Activated CD8-positive, alpha-beta memory T cell treated with anti-CD3 and anti-CD28 coated beads for 36 hours (primary cell): ENCODE measurements at regions not wholly inside any gene's neighbourhood (a gene's known extent, or its start where the extent isn't known, plus 50 kb on each side); places are given as distances from the start of the nearest gene placed in this dataset.
"Not testable (repeated sequence)": the region's sequence is repeated elsewhere in the genome, so short reads cannot be mapped to it uniquely, and the experiment has no call there.

Experiments
- CTCF ChIA-PET: fragments of 350-600 bp; sonication (Branson Sonifier 250); formaldehyde crosslinking; loops from one replicate; lab custom pipeline; 2021; ENCODE audit warnings: antibody characterized with exemption; lab: Charles Lee
- POLR2A ChIA-PET: fragments of 350-600 bp; sonication (Branson Sonifier 250); formaldehyde crosslinking; loops from one replicate; lab custom pipeline; 2021; ENCODE audit warnings: antibody characterized with exemption; lab: Charles Lee

DNA sequence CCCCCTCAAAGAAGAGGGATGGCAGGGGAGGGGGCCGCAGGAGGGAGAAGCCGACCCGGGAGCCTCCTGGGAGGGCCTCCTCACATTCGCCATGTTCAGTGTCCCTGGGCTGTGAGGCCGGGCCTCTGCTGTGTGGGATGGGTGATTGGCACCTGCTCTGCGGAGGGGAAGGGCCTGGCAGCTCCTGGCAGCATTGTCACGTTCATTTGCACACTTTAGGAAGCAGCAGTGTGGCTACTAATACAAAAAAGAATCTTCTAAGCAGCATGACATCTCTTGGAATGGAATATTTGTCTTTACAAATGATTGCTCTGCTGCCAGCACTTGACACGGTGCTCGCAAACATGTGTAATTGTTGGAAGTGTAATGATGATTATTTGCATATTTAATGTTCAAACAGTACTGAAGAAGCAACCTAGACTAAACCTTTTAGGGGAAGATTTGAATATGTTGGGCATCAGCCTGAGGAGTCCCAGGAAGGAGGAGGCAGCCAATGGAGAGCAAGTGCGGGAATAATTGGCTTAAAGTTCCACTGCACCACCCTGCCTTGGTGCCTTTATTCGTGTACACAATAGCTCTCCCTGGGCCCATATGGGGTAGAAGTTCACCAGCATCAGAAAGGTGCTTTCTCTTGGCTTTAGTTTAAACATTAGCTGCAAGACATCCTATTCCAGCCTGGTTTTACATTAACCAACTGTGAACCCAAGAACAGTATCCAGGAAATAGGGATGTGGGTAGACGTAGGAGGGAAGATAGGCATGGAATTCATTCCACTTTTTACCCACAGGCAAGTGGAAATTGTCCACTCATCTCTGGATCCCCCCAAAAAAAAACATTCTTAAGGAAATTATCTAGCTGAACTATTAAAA, 404.9 kb downstream of the TMEM182 start:
- CTCF ChIA-PET, result no interaction called here
- POLR2A ChIA-PET, result no interaction called here

DNA sequence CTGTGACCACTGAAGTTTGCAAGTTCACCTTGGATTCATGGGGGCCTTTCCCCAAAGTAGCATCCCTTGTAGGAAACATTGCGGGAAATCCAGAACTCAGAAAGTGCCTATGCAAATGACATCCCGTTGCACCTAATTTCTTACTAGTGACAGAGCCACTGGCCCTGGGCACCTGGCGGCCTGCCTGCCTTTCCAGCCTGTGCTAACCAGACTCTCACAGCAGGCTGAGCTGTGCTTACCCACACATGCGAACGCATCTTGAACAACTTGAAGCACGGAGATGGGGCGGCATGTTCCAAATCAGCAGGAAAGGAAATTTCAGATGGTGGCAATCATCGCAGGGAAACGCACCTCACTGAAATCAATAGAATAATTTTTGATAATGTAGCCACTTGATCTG, 405.8 kb downstream of the TMEM182 start:
- POLR2A ChIA-PET, result no interaction called here

DNA sequence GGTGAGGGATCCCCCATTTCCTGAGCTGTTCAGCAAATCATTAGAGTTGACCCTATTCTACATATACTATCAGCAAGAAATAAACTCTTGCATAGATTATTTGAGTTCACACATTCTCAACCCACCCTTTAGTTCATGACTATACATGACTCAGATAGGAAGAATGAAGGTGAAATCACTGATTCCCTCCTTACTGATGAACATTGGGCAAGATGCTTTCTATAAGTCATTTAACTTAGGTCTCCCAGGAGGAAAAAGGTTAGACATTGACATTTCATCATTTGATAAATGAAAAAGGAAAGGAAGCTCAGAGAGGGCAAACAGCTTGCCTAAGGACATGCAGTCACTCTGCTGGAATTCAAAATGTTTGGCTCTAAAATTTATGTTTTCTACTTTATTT, 408.0 kb downstream of the TMEM182 start:
- ChIA-PET POLR2A (no interaction called here), CTCF (no interaction called here)

More for the DNA sequence above, 405.8 kb downstream of the TMEM182 start:
- CTCF ChIA-PET, result no interaction called here

DNA sequence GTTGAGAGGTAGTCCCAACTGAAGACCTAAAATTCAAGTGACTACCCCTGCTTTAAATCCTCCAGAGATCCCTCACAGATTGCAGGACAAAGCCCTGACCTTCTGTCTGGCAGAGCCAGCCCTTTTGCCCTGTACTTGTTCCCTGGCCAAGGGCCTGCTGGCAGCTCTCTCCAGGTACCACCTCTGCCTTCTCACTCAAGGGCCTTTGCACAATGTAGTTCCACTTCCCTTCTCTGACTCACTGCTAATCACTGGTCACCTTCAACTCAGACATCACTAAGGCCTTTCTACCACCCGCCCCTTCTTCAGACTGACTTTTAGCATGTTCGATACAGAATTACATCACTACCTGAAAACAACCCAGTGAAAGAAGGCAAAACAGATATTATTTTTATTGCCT, 411.0 kb downstream of the TMEM182 start:
- CTCF ChIA-PET, result no interaction called here
- POLR2A ChIA-PET, result no interaction called here

DNA sequence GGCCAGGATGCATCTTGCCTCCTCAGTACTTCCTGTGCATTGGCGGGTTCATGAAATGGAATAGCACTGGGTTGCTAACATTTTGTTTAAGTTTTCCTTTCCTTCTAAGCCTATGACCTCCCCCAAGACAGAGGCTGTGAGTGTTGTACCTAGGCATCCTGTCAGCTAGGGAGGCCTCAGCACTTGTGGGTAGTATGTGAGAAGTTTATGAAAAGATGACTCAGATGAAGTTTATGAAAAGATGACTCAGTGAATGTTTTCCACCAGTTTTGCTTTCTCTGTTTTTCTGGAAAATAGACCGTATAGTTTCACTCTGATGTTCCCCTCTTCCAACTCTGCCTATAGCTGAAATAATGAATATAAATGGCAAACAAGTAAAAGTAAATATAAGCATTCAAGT, 412.9 kb downstream of the TMEM182 start:
- POLR2A ChIA-PET, result no interaction called here
- CTCF ChIA-PET, result no interaction called here

DNA sequence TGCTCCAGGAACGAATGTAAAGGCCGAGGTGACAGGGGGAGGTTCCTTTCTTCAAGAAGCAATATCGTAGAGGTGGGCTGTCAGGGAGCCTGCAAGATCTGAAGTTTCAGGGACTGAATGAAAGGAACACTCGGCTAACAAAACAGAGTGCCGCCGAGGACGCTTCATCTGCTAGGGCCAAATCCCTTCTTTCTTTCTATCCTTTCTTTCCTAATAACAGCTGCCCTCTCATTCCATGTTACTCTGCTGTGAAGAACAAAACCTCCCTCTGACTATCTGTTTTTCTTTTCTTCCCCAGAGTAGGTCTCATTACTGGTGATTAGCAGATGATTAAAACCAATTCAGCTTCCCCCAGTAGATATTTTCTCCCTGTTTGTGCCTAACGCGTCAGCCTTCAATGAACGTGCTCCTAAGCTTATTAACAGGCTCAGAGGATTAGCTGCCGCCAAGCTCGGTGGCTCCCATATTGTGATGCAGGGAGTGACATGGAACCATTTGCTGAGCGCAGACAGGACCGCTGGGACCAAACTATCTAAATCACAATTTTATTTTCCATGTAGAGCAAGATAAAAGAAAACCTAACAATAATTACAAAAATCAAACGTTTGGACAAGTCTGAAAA, 414.6 kb downstream of the TMEM182 start:
- POLR2A ChIA-PET, result no interaction called here
- CTCF ChIA-PET, result no interaction called here

DNA sequence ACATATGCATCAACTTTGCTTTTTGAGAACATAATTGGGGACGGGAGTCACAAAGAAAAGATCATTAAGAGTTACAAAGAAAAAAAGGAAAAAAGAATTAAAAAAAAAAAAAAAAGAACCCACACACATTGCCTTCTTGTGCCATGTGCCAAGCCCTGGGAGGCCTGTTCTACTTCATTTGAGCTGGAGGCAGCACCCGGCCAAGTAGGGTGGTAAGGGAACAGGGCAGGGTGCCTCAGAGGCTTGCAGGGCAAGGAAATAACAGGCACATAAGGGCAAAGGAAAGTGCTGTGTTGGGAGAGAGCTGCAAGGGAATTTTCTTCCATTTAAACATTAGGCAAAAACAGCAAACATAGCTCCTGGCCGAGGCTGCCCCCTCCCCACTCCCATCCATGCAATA, 418.0 kb downstream of the TMEM182 start:
- ChIA-PET CTCF (no interaction called here), POLR2A (no interaction called here)

DNA sequence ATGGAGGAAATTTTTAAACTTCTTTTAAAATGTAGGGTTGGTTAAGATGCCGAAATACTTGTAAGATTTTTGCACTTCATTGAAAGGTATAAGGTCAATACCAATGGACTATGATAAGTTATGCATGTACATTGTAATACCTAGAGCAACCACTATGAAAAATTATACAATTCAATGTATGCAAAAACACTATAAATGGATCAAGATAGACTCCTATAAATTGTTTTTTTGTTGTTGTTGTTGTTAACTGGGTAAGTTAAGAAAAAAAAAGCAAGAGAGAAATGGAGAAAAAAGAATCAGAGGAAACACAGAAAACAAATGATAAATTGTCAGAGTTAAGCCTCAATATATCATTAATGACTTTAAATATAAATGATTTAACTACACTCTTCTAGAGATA, 421.2 kb downstream of the TMEM182 start:
- ChIA-PET POLR2A (no interaction called here), CTCF (no interaction called here)

DNA sequence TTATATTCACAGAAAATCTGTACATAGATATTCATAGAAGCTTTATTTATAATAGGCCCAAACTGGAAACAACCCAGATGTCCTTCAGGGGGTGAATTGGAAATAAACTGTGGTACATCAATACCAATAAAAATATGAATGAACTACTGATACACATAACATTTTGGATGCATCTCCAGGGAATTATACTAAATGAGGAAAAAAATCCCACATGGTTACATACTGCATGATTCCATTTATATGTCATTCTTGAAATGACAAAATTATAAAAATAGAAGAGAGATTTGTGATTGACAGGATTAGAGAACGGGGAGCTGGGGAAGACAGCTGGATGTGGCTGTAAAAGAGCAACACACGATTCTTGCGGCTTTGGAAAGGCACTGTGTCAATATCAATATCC, 435.0 kb downstream of the TMEM182 start:
- ChIA-PET CTCF (no interaction called here), POLR2A (no interaction called here)

DNA sequence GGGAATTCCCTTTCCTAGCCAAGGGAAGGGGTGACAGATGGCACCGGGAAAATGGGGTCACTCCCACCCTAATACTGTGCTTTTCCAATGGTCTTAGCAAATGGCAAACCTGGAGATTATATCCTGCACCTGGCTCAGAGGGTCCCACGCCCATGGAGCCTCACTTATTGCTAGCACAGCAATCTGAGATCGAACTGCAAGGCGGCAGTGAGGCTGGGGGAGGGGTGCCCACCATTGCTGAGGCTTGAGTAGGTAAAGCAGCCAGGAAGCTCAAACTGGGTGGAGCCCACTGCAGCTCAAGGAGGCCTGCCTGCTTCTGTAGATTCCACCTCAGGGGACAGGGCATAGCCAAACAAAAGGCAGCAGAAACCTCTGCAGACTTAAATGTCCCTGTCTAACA, 438.9 kb downstream of the TMEM182 start:
- CTCF ChIA-PET, POLR2A ChIA-PET: not testable (repeated sequence)

DNA sequence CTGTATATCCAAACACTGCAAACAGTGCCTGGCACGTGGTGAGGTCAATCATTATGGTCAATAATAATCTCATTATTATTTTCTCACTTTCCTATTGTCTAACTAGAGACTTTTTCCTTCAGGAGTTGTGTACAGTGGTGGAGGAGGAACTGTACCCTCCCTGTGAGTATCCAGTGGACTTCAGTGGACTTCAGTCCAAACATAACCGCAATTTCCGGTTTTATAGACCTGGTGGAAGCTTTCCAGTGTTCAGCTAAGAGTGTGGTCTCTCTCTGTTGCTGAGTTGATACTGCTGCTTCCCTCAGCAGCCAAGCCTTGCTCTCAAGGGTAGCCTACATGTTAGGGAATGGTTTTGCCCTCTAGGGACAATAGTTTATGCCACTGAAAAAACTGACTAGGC, 447.1 kb downstream of the TMEM182 start:
- POLR2A ChIA-PET, result no interaction called here

DNA sequence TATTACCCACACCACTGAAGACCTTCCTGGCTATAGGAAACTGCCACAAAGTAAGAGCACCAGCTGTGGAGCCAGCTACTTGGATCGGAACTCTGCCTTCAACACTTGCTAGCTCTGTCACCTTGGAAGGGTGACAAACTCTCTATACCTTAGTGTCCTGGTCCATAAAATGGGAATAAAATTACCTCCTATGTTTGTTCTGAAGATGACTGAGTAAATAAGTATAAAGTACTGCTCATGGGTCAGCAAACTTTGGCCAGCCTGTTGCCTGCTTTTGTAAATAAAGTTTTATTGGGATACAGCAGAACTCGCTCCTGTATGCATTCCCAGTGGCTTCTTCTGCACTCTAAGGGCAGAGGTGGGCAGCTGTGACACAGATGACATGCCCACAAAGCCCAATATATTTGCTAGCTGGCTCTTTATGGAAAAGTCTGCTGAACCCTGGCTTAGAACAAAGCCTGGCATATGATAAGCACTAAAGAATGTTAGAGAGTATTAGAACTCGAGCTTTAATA, 451.3 kb downstream of the TMEM182 start:
- CTCF ChIA-PET, result no interaction called here

More for the DNA sequence above, 447.1 kb downstream of the TMEM182 start:
- CTCF ChIA-PET, result no interaction called here

DNA sequence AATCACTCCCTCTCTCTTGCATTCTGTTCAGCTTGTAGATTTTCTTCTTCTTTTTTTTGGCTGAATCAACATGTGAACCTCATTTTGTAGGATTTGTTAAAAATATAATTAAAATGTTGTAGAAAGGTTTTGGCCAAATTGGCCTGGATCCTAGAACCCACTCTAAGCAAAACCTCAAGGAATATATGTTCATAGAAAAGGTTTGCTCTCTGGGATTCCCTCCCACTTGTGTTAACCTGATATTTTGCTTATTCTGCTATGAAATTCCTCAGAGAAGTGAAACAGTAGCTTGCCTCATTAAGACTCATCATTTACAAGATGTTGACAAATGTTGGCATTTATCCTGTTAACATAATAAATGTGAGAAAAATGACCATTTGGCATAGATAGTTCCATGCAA, 456.7 kb downstream of the TMEM182 start:
- ChIA-PET POLR2A (no interaction called here), CTCF (no interaction called here)

More for the DNA sequence above, 451.3 kb downstream of the TMEM182 start:
- POLR2A ChIA-PET, result no interaction called here

DNA sequence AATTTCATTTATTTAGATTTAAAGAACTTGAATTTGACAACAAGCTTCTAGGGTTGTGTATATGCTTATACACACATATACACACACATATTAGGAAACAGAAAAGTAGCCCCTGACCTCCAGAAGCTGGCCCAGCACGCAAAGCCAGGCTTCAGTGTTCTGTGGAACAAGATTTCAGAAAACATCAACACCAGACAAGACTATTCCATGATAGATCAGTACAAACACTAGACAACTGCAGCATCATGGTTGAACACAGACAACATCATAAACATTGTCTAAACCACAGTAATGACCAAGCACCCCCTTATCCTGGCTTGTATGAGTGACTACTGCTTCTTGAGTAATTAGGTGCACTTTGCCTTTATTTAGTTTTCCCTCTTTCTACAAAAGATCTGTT, 457.6 kb downstream of the TMEM182 start:
- ChIA-PET CTCF (no interaction called here), POLR2A (no interaction called here)

DNA sequence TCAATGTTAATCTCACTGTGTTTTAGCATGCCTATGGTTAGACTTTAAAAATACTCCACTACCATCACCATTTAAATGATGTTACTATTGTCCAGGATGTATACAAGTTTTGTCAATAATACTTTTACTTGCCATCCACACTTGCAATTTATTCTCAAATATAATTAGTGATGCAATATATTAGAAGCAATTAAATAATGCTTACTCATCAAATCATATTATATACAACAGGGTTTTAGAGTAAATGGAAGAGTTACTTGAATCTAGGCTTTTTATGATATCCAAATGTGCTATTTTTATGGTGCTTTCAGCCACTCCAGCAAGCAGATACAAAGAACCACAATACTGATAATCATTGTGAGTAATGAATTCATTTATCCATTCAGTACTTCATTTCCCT, 461.1 kb downstream of the TMEM182 start:
- POLR2A ChIA-PET, result no interaction called here
- CTCF ChIA-PET, result no interaction called here

DNA sequence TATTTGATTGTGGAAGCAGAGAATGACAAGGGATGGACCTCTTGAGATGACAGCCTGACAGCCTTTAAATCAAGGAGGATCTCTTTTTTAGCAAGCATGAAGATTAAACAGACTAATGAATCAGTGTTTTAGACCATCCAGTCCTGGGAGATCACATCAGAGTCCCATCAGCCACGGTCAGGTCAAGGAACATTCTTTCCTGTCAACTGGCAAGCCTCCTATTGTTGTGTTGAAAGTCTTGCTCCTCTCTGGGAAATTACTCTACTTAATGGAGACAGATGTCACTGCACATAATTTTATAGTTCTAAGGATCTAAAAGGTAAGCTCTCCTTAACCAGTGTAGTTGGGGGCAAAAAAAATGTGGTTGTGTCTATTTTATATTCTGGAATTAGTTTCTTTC, 469.0 kb downstream of the TMEM182 start:
- CTCF ChIA-PET, result no interaction called here

DNA sequence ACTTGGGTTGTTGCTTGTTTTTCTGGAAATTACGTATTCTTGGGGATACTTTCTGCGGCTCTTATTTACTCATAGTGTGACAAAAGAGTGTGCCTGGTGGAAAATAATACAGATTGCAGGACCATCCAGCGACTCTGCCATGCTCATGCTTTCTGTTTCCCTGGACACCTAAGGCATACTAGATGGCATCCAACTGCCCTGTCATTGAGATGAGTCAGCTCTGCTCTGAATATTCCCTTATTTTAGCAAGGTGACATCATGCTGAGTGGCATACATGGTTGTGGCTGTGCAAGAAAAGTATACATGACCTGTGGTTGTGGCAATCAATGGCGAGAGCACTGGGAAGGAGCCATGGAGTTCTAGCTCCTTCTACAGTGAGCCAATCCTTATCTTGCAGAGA, 471.0 kb downstream of the TMEM182 start:
- ChIA-PET CTCF (no interaction called here), POLR2A (no interaction called here)

More for the DNA sequence above, 469.0 kb downstream of the TMEM182 start:
- POLR2A ChIA-PET, result no interaction called here

DNA sequence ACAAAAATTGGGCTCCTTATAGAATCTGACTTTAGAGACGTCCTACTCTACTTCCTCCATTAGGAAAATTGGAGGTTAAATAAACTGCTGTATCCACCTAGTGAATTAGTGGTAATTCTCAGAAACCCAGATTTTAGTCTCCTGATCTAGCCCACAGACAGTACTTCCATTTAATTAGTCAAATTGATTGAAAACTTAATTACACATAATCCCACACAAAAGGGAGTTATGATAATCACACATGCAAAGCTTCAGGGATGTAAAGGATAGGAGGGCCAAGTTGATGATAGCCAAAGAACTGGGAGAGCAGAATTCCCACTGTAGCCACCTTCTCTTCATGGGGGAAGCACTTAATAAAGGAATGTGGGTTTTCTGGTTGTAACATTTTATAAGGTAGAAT, 471.9 kb downstream of the TMEM182 start:
- ChIA-PET CTCF (no interaction called here), POLR2A (no interaction called here)

DNA sequence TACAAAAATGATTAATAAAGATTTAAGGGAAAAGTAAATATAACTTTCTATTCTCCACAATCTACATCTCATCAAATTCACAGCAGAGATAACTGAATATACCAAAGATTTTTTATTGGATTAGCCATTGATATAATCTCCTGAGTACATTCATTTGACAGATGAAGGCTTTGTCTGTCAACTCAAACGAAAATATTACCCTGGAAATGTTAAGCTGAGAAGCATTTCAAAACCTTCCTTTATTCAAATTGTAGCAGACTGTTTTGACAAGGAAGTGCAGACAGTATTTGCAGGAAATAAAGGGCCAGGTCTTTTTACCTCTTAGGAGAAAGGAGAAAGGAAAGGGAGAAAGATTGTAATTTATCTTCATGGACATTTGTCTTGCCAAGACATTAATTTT, 473.5 kb downstream of the TMEM182 start:
- ChIA-PET POLR2A (no interaction called here), CTCF (no interaction called here)

DNA sequence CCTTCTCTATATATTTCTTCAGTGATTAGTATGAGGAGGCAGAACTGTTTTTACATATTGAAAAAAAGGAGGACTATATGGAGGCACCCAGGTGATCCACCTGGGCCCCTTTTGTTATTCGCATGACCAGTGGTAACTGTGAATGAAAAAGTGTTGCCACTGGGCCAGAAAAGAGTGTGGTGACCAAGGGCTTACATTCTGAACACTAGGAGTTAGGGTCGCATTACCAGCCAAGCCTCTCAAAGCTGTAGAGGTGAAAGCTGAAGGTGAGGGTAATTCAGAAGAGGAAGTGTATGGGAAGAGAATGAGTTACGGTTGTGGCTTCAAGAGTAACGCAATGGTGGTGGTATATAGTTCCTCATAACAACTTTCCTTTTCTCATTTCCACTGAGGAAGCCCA, 487.6 kb downstream of the TMEM182 start:
- ChIA-PET POLR2A (no interaction called here), CTCF (no interaction called here)

DNA sequence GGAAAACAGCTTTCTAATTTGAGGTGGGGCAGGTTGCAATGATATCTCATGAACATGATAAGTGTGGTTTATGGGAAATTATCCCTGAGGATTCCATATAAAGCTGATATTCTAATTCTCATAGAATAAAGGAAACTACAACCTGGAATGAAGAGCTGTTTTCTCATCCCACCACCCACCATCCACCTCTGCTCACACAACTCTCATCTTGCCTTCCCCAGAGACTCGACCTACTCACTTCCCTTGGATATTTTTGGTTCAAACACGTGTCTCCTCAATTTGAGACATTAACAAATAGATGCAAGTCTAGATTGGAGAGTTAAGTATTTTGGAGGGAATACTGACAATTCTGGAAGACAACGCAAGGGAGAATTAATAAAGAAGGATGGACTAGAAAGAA, 490.9 kb downstream of the TMEM182 start:
- ChIA-PET POLR2A (no interaction called here), CTCF (no interaction called here)
